Urinary bladder (tissue), 3 donors: ENCODE measurements at regions not wholly inside any gene's neighbourhood (a gene's known extent, or its start where the extent isn't known, plus 50 kb on each side); places are given as distances from the start of the nearest gene placed in this dataset.

Experiments
- DNase-seq: peaks from one replicate; pipeline ENCODE4 v3.0.0-alpha.2; 2015; ENCODE audit errors: extremely low spot score
- H3K27ac ChIP-seq: one replicate; pipeline ENCODE4 v1.5.1; 2013; ENCODE audit warnings: low read depth, mild to moderate bottlenecking, moderate library complexity
- H3K36me3 ChIP-seq: one replicate; pipeline ENCODE4 v1.6.1; 2013; ENCODE audit warnings: mild to moderate bottlenecking, moderate library complexity; ENCODE audit not compliant: insufficient read depth
- H3K4me1 ChIP-seq: one replicate; pipeline ENCODE4 v1.6.1; 2013; ENCODE audit warnings: mild to moderate bottlenecking, moderate library complexity; ENCODE audit not compliant: insufficient read depth
- H3K4me3 ChIP-seq: one replicate; pipeline ENCODE4 v1.5.1; 2013; ENCODE audit warnings: low read depth, low read length
- WGBS: extraction: QIAGEN DNeasy Blood & Tissue Kit; methylation state at CpG from one replicate; pipeline ENCODE4 v1.1.7; 2013; 5-methylcytosine and 5-hydroxymethylcytosine counted together
- donor health status: healthy with polysubstance abuse.
- donor health status: healthy.

DNA sequence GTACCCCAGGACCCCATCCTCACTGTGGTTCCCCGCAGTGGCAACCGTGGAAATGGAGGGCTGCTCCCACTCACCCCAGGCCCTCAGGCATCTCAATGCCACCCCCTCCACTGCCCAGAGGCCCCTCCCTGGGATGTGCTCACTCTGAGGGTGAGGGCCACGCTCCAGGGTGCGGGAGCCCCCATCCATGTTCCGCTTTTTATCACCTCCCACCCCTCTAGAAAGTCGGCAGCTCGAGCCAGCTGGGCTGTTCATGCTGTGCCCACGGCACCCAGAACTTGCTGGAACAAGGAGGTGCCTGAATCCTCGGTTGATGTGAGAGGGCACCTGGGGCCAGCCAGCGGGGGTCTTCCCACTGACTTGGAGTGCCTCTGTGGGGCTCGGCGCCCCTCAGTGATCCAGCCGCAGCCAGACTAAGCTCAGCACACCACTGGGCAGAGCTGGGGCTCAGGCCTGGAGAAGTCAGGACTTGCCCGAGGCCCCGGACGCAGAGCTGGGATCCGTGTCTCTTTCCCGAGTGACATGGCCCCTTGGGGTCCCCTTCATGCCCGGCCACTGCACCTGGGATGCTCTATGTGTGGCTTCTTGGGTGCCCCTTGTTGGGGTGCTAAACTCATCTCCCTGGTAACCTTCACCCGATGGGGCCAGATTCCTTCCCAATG, 143.1 kb upstream of the GSE1 start:
- Histone ChIP-seq H3K27ac (no peak overlapping the region), H3K4me1 (no peaks in the 10 kb centered on the region), H3K36me3 (no peaks in the 10 kb centered on the region), H3K4me3 (no peak overlapping the region)
- 86% methylated on average over 20 of the region's 20 CpGs for WGBS
- no peak for DNase-seq

DNA sequence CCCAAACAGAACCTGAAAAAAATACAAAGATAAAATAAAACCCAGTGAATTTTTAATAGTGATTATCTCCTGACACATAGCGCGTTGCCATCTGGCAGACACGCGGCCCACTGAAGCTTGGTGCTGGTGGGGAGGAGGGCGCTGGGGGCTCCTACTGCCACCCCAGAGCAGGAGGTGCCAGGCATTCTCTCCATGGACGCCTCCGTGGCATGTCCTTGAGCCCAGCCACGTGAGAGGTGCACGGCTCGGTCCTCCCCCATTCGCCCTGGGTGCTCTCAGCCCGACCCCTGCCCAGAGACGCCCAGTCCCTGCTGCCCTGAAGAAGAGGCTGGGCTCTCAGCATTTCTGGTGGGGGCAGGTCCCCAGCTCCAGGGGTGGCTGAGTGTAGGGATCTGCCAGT, 142.2 kb upstream of the GSE1 start:
- 94% methylated on average over 13 of the region's 13 CpGs for WGBS
- H3K4me1 ChIP-seq: no peaks in the 10 kb centered on the region
- no peak for DNase-seq

DNA sequence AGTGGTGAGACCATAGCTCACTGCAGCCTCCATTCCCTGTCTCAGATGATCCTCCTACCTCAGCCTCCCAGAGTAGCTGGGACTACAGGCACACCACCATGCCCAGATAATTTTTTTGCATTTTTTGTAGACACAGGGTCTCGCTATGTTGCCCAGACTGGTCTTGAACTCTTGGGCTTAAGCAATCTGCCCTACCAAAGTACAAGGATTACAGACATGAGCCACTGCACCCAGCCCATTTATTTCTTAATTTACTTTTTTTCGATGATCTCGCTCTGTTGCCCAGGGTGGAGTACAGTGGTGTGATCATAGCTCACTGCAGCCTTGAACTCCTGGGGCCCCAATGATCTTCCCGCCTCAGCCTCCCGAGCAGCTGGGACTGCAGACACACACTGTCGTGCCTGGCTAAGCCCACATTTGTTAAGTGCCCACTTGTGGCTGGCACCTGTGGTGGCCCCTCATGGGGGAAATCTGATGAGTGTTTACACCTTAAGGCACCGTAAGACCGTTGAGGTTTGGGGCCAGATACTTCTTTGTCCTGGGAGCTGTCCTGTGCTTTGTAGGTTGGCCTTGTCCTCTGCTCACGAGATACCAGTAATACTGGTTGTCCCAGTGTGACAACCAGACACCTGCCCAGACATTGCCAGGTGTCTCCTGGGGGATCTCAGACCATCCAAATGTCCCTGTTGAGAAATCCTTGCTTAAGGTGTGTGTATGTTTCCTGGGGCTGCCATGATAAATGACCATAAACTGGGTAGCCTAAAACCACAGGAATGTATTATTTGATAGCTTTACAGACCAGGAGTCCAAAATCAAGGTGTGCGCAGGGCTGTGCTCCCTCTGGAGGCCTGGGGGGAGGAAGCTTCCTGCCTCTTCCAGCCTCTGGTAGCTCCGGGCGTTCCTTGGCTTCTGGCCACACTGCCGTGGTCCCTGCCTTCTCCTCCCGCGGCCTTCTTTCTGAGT, 141.4 kb upstream of the GSE1 start:
- Histone ChIP-seq H3K36me3 (no peaks in the 10 kb centered on the region), H3K4me1 (no peaks in the 10 kb centered on the region), H3K4me3 (no peak overlapping the region), H3K27ac (no peak overlapping the region)
- WGBS: 74% methylated on average over 15 of the region's 15 CpGs
- DNase-seq: peak; percentile 33

More for the DNA sequence above, 142.2 kb upstream of the GSE1 start:
- H3K36me3 ChIP-seq: no peaks in the 10 kb centered on the region
- no peak overlapping the region for H3K27ac ChIP-seq
- no peak overlapping the region for H3K4me3 ChIP-seq

GRCh38 chr16:85472514-85472913, 140.6 kb upstream of the GSE1 start:
- Histone ChIP-seq H3K36me3 (no peaks in the 10 kb centered on the region), H3K4me3 (no peak overlapping the region), H3K27ac (no peak overlapping the region), H3K4me1 (no peaks in the 10 kb centered on the region)
- 74% methylated on average over 9 of the region's 9 CpGs for WGBS
- DNase-seq: no peak

GRCh38 chr16:85473323-85473722, 139.8 kb upstream of the GSE1 start:
- H3K27ac ChIP-seq: no peak overlapping the region
- 83% methylated on average over 8 of the region's 8 CpGs for WGBS
- no peaks in the 10 kb centered on the region for H3K4me1 ChIP-seq
- no peak for DNase-seq
- H3K4me3 ChIP-seq: no peak overlapping the region
- H3K36me3 ChIP-seq: no peaks in the 10 kb centered on the region

DNA sequence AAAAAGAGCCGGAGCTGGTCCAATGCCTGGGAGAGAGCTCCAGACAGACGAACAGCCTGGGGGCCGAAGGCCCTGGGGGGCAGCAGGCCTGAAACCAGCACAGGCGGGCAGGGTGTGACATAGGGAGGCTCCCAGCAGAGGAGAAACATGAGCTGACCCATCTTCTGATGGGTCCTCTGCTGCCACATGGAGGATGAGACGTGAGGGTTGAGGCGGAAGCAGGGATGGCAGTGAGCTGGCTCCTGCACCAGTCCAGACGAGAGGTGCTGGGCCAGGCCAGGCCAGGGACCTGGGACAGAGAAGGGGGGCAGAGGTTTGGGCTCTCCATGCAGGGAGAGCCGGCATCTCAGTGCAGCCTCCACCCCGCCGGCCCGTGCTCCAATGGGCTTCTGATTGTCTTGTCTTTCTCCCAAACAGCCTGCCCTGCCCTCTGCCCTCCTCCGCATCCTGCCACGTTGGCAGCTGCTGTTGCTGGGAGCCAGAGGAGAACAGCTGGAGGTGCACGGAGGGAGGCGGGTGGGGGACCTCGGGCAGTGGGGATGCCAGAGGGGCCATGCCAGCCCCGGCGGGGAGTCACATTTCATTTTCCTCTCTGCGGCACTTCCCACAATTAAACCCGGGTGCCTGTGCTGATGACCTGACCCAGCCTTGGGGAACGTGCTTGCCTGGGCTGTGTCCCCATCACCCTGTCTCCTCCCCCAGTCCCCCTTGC, 139.1 kb upstream of the GSE1 start:
- H3K4me3 ChIP-seq: no peak overlapping the region
- H3K4me1 ChIP-seq: no peaks in the 10 kb centered on the region
- H3K36me3 ChIP-seq: no peaks in the 10 kb centered on the region
- H3K27ac ChIP-seq: no peak overlapping the region
- DNase-seq: no peak
- WGBS: 57% methylated on average over 21 of the region's 21 CpGs

- no peak for DNase-seq
- 44% methylated on average over 9 of the region's 9 CpGs for WGBS
- H3K36me3 ChIP-seq: no peaks in the 10 kb centered on the region
- H3K4me1 ChIP-seq: no peaks in the 10 kb centered on the region
- no peak overlapping the region for H3K4me3 ChIP-seq
- H3K27ac ChIP-seq: peak overlapping the region; percentile 12
Observed at GRCh38 chr16:85474621-85475217, 138.4 kb upstream of the GSE1 start.

DNA sequence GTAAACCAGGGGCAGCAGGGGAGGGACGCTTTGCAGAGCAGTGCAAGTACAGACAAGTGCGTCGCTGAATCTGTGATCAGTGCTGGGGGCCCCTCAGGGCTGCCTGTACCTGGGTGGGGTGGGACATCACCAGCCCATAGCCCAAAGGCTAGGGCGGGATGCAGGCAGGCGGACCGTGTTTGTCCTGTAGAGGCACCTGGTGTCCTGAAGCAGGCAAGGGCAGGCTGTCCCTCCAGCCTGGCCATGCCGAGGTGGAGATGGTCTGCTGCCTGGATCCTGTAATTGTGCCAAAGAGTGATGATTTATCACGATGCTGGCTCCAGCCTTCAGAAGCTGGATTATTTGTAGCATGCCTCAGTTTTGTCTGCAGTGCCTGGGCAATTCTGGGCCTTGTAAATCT, 137.9 kb upstream of the GSE1 start:
- WGBS: 46% methylated on average over 8 of the region's 8 CpGs
- DNase-seq: peak; percentile 54

GRCh38 chr16:85475691-85476300, 137.3 kb upstream of the GSE1 start:
- no peaks in the 10 kb centered on the region for H3K4me1 ChIP-seq

More for the DNA sequence above, 137.9 kb upstream of the GSE1 start:
- Histone ChIP-seq H3K4me1 (no peaks in the 10 kb centered on the region), H3K36me3 (no peaks in the 10 kb centered on the region), H3K4me3 (no peak overlapping the region), H3K27ac (no peak overlapping the region)

GRCh38 chr16:85476389-85476788, 136.7 kb upstream of the GSE1 start:
- DNase-seq: no peak
- WGBS: 90% methylated on average over 11 of the region's 11 CpGs
- H3K4me1 ChIP-seq: no peaks in the 10 kb centered on the region
- H3K4me3 ChIP-seq: no peak overlapping the region
- H3K27ac ChIP-seq: no peak overlapping the region
- H3K36me3 ChIP-seq: no peaks in the 10 kb centered on the region

More at GRCh38 chr16:85475691-85476300, 137.3 kb upstream of the GSE1 start:
- DNase-seq: no peak
- Histone ChIP-seq H3K36me3 (no peaks in the 10 kb centered on the region), H3K27ac (no peak overlapping the region), H3K4me3 (no peak overlapping the region)
- WGBS: 80% methylated on average over 22 of the region's 22 CpGs

DNA sequence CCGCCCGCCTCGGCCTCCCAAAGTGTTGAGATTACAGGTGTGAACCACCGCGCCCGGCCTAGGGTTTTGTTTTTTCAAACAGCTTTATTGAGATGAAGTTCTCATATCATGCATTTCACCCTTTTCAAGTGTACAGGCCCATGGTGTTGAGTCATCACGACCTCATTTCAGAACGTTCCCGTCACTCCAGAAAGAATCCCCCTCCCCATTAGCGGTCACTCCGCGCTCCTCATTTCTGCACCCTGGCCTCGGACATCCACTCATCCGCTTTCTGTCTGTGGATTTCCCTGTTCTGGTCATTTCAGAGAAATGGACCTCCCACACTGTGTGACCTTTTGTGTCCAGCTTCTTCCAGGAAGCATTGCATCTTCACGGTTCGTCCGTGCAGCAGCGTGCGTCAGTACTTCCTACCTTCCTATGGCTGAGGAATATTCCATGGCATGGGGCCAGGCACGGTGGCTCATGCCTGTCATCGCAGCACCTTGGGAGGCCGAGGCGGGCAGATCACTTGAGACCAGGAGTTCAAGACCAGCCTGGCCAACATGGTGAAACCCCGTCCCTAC, 135.2 kb upstream of the GSE1 start:
- no peaks in the 10 kb centered on the region for H3K36me3 ChIP-seq
- no peak overlapping the region for H3K27ac ChIP-seq
- no peak overlapping the region for H3K4me3 ChIP-seq
- no peaks in the 10 kb centered on the region for H3K4me1 ChIP-seq
- no peak for DNase-seq
- WGBS: 90% methylated on average over 24 of the region's 24 CpGs

GRCh38 chr16:85479972-85480726, 133.0 kb upstream of the GSE1 start:
- DNase-seq: no peak
- no peak overlapping the region for H3K27ac ChIP-seq
- no peak overlapping the region for H3K4me3 ChIP-seq
- WGBS: 87% methylated on average over 26 of the region's 26 CpGs
- H3K36me3 ChIP-seq: no peaks in the 10 kb centered on the region
- H3K4me1 ChIP-seq: no peaks in the 10 kb centered on the region
